ENCODE measurements at regions not wholly inside any gene's neighbourhood (a gene's known extent, or its start where the extent isn't known, plus 50 kb on each side); places are given as distances from the start of the nearest gene placed in this dataset.

DNA sequence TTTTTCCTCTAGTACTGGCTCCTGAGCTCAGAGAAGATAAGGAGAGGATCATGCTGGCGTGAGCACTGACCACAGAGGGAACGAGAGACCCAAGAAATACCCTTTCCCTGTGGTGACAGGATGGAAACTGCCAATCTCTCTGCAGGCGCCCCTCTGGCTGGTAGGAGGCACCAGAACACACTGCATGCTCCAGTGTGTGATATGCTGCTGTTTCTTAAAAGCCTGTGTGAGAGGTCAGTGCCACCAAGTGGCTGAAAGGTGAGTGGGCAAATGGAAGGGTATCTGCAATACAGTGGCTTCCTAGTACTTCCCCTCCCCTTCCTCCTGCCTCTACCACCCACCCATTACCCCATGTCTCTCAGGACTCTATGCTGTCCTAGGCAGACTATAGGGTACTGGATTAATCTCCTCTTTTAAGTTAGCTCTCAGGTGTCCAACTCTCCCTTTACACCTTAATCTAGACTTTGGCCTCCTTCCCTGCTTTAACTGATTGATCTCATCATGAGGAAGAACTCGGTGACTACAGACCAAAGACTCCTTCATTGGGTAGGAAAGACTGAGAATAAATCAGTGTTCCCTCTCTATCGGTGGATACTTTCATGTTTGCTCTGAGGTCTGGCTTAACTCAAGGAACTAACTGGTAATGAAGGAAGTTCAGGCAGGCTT is 283.6 kb downstream of the ADRA2A start:
- TF ChIP-seq POLR2A (IDR thresholded peaks at IDR 0.05; ENCODE audit: low read depth, low read length) (no peak), POLR2AphosphoS5 (IDR thresholded peaks at IDR 0.05; ENCODE audit: low read depth, low read length) (no peak), SPI1 (IDR thresholded peaks at IDR 0.05; ENCODE audit: low read depth, low read length) (peak; percentile 2; the same call in 1 of the 2 replicates), POU2F2 (IDR thresholded peaks at IDR 0.05; ENCODE audit: low read depth, low read length) (no peak)

All from GM12891 (cell line).